Loucy (cell line): ENCODE measurements at regions not wholly inside any gene's neighbourhood (a gene's known extent, or its start where the extent isn't known, plus 50 kb on each side); places are given as distances from the start of the nearest gene placed in this dataset.

Source experiments
- CTCF ChIP-seq: fragments of 200-600 bp; sonication (generic); conservative IDR thresholded peaks from 2 replicates; pipeline ENCODE4 v1.5.1; 2014; ENCODE audit warnings: mild to moderate bottlenecking, antibody characterized with exemption, low read length
- EZH2phosphoT487 ChIP-seq: fragments of 200-600 bp; IDR thresholded peaks from 2 replicates; pipeline ENCODE4 v1.6.1; 2018; ENCODE audit warnings: antibody characterized with exemption, mild to moderate bottlenecking, moderate library complexity, borderline replicate concordance

DNA sequence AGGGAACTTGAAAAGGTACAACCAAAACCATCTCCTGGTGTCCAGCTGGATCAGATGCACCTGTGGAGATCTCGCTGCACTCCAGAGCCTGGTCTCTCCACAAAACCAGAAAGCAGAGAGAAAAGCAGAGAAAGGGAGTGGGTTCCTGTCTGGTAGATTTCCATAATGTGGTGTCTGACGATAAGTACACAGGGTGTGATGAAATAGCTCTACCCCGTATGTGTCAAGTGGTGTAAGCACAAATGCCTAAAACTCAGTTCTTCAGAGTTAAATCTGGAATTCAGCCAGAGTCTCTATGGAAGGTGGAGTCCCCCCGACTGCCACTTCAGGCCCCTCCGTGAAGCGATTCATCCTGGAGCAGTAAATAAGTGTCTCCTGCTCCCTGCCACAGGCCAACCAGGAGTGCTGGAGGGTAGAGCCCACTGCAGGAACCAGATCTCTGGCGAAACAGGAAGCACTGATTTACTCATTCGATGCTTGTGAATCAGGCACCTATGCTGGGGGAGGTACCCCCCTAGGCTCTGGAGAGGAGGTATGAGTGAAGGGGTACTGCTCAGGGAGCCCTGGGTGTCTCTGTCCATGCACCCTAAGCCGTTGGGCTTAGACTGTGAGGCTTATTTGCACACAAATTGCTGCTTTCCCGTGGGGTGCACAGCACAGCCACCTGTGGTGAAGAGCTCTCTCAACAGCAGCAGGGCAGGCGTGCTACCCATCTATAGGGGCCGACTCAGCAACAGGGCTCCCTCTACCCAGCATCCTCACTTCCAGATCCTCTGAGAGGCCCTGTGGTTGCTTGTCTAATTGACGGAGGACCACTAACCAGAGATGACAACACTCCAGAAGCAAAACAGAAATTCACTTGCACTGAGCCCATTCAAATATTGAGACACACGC is 97.1 kb upstream of the MYOCD start:
- TF ChIP-seq CTCF, result no peak
- no peak for TF ChIP-seq EZH2phosphoT487
